ENCODE measurements at regions not wholly inside any gene's neighbourhood (a gene's known extent, or its start where the extent isn't known, plus 50 kb on each side); places are given as distances from the start of the nearest gene placed in this dataset.
A peak's percentile ranks its signal among the peaks of the same experiment; 100 is the strongest.

GRCh38 chrX:39443240-39443639 is 642.0 kb downstream of the MID1IP1 start:
- FAIRE-seq (no peak), DNase-seq (ENCODE audit: low read depth) (no peak)
- Histone ChIP-seq H3K36me3 (ENCODE audit: control insufficient read depth, insufficient read depth, low read length) (no peaks in the 10 kb centered on the region), H3K4me3 (ENCODE audit: low read depth, low read length) (no peak overlapping the region), H3K27me3 (ENCODE audit: control insufficient read depth, insufficient read depth, low read length) (no peaks in the 10 kb centered on the region)
- TF ChIP-seq, protein P1, sequence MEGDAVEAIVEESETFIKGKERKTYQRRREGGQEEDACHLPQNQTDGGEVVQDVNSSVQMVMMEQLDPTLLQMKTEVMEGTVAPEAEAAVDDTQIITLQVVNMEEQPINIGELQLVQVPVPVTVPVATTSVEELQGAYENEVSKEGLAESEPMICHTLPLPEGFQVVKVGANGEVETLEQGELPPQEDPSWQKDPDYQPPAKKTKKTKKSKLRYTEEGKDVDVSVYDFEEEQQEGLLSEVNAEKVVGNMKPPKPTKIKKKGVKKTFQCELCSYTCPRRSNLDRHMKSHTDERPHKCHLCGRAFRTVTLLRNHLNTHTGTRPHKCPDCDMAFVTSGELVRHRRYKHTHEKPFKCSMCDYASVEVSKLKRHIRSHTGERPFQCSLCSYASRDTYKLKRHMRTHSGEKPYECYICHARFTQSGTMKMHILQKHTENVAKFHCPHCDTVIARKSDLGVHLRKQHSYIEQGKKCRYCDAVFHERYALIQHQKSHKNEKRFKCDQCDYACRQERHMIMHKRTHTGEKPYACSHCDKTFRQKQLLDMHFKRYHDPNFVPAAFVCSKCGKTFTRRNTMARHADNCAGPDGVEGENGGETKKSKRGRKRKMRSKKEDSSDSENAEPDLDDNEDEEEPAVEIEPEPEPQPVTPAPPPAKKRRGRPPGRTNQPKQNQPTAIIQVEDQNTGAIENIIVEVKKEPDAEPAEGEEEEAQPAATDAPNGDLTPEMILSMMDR (IDR thresholded peaks at IDR 0.05; ENCODE audit: insufficient read depth, low read length, severe bottlenecking) = no peak

DNA sequence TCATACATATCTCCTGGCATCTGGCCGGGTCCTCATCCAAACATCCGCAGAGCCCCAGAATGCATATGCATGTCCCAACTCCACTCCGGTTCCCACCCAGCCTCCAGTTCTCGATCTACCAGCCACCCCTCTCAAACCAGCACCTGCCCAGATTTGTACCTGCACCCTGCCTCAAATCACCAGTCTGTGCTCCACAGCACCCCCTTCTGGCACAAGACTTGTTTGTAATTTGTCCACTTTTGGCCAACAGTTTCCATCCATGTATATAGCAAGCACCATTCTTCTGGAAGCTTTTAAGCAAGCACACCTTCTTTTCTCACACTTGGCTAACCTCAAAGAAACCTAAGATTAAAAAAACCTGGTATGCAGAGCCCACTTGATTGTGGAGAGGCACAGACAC is 644.1 kb downstream of the MID1IP1 start:
- no peak for DNase-seq (ENCODE audit: low read depth)
- no peak overlapping the region for H3K4me3 ChIP-seq (ENCODE audit: low read depth, low read length)
- no peaks in the 10 kb centered on the region for H3K27me3 ChIP-seq (ENCODE audit: control insufficient read depth, insufficient read depth, low read length)
- H3K36me3 ChIP-seq (ENCODE audit: control insufficient read depth, insufficient read depth, low read length) = no peaks in the 10 kb centered on the region
- TF ChIP-seq, protein P1 (IDR thresholded peaks at IDR 0.05; ENCODE audit: insufficient read depth, low read length, severe bottlenecking) = peak; percentile 19
- FAIRE-seq = no peak

GRCh38 chrX:39449352-39449751 is 648.1 kb downstream of the MID1IP1 start:
- Histone ChIP-seq H3K27me3 (ENCODE audit: control insufficient read depth, insufficient read depth, low read length) (no peaks in the 10 kb centered on the region), H3K36me3 (ENCODE audit: control insufficient read depth, insufficient read depth, low read length) (no peaks in the 10 kb centered on the region), H3K4me3 (ENCODE audit: low read depth, low read length) (no peak overlapping the region)
- FAIRE-seq (no peak), DNase-seq (ENCODE audit: low read depth) (no peak)
- TF ChIP-seq, protein P1 (IDR thresholded peaks at IDR 0.05; ENCODE audit: insufficient read depth, low read length, severe bottlenecking) = no peak

DNA sequence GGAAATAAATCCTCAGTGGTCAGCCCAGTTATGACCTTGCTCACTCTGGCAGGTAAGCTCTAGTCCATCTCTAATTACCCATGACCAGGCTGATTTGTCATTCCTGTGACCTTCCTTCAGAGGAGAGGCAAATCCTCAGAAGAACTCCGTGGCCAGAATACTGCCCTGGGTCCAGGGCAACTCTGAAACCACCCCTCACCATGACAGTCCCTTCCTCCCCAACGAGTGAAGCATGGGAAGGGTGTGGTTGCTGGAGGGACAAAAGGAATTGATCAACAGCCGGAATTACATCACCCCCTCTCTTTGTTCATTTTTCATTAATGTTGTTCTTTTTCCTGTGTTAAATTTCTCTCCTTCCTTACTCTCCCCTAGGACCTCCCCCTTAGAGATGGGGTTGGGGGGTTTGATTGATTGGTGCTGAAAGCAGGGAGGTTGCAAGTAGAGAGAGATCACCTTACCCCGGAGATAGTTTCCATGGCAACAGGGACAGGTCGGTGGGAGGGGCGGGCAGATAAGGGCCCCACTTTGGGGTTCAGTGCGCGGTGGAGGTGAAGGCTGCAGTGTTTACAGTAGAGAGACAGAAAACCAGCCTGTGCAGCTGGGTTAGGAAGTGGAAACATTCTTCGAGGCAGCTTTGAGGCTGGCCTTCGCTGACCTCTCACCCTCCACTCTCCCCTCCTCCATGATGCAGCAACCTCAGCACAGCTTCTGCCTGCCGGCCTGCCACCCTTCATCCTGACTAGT is 647.4 kb downstream of the BCOR start:
- Histone ChIP-seq H3K4me3 (ENCODE audit: low read depth, low read length) (no peak overlapping the region), H3K27me3 (ENCODE audit: control insufficient read depth, insufficient read depth, low read length) (no peaks in the 10 kb centered on the region), H3K36me3 (ENCODE audit: control insufficient read depth, insufficient read depth, low read length) (no peaks in the 10 kb centered on the region)
- DNase-seq (ENCODE audit: low read depth) (no peak), FAIRE-seq (no peak)
- TF ChIP-seq, protein P1 (IDR thresholded peaks at IDR 0.05; ENCODE audit: insufficient read depth, low read length, severe bottlenecking) = no peak

DNA sequence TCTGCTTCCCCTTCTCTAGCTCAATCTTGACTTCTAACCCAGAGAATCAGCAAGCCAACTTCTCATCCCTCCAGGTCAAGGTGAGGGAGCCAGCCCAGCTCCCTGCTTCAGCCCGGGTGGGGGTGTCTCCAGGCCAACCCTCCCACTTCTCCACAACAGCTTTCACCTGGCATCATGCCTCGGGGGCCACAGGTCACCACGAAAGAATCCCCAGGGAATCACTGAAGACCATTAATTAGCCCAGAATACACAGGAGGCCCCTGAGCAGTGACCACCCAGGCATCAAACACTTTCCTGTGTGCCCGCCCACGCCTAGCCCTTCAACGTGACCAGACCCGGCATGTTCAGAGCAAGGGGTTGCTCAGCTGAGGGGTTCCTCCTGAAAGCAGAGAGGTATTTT is 646.7 kb downstream of the BCOR start:
- no peak for FAIRE-seq

More for the DNA sequence above, 646.7 kb downstream of the BCOR start:
- no peaks in the 10 kb centered on the region for H3K27me3 ChIP-seq (ENCODE audit: control insufficient read depth, insufficient read depth, low read length)
- DNase-seq (ENCODE audit: low read depth) = no peak
- TF ChIP-seq, protein P1 (IDR thresholded peaks at IDR 0.05; ENCODE audit: insufficient read depth, low read length, severe bottlenecking) = no peak
- H3K4me3 ChIP-seq (ENCODE audit: low read depth, low read length) = no peak overlapping the region
- H3K36me3 ChIP-seq (ENCODE audit: control insufficient read depth, insufficient read depth, low read length) = no peaks in the 10 kb centered on the region
